HepG2 (cell line): ENCODE measurements at regions not wholly inside any gene's neighbourhood (a gene's known extent, or its start where the extent isn't known, plus 50 kb on each side); places are given as distances from the start of the nearest gene placed in this dataset.

Experiments
- ATAC-seq: fragments of 200-7000 bp; cut with Tn5 transposase; 3 replicates; pipeline ENCODE4 v1.9.1; 2020; ENCODE audit warnings: mild to moderate bottlenecking, moderate library complexity
- BruUV-seq: library from RNA; stranded (reverse); fragments of 400-500 nt; replicated peaks from 2 replicates; lab custom pipeline; 2021; lab: Mats Ljungman, UMichigan
- CTCF ChIA-PET: fragments of 300-600 bp; formaldehyde crosslinking; extraction: SDS; loops from one replicate; lab custom pipeline; 2021; ENCODE audit warnings: low total read pairs, inconsistent platforms, low intra/inter-chr PET ratio; lab: Yijun Ruan, JAX
- POLR2A ChIA-PET: fragments of 350-600 bp; sonication (Branson Sonifier 250); formaldehyde crosslinking; loops from one replicate; lab custom pipeline; 2020; ENCODE audit warnings: antibody characterized with exemption, inconsistent platforms; lab: Yijun Ruan, JAX
- DNase-seq: peaks from one replicate; pipeline ENCODE4 v3.0.0-alpha.2; 2015; ENCODE audit warnings: low spot score
- FAIRE-seq: peaks from 3 replicates; lab custom pipeline; 2011; peaks lifted over from hg19 to GRCh38; lab: Jason Lieb, UNC
- H2AFZ ChIP-seq: one replicate; pipeline ENCODE4 v1.6.1; 2011; ENCODE audit warnings: low read length, inconsistent platforms
- H3K27ac ChIP-seq: fragments of 300-600 bp; 3 replicates; pipeline ENCODE4 v1.8.0; 2011; ENCODE audit warnings: mixed run types, mild to moderate bottlenecking, mixed read lengths, low read length, inconsistent platforms; ENCODE audit not compliant: insufficient read depth; ENCODE audit errors: extremely low read length
- H3K27me3 ChIP-seq, 2 experiments: fragments of 200-600 bp in 1 of 2; 2 replicates in 1 of 2; 3 replicates in 1 of 2; pipeline versions ENCODE4 v1.6.0 to v1.8.0; 2011; ENCODE audit warnings: low read length in 2 of 2, mild to moderate bottlenecking in 2 of 2, moderate library complexity in 2 of 2, inconsistent platforms in 1 of 2; ENCODE audit not compliant: insufficient read depth in 2 of 2, control insufficient read depth in 1 of 2
- H3K36me3 ChIP-seq, 2 experiments: fragments of 200-600 bp in 1 of 2; replicated peaks in 1 of 2; 2 replicates in 1 of 2; 3 replicates in 1 of 2; pipeline versions ENCODE4 v1.5.1 to v1.8.0; 2011; ENCODE audit warnings: low read length in 2 of 2, inconsistent platforms in 1 of 2; ENCODE audit not compliant: insufficient read depth in 2 of 2, control insufficient read depth in 1 of 2
- H3K4me1 ChIP-seq: 2 replicates; pipeline ENCODE4 v1.5.1; 2012; ENCODE audit warnings: low read length, inconsistent platforms; ENCODE audit not compliant: insufficient read depth
- H3K4me2 ChIP-seq: 2 replicates; pipeline ENCODE4 v1.6.0; 2011; ENCODE audit warnings: low read depth, low read length, inconsistent platforms
- H3K4me3 ChIP-seq, 3 experiments: fragments of 200-600 bp in 1 of 3; sonication (generic), shearing (Covaris generic) in 1 of 3; replicated peaks in 1 of 3; 2 replicates each; pipeline ENCODE4 v1.5.1; 2011 to 2016; ENCODE audit warnings: low read length in 3 of 3, inconsistent platforms in 2 of 3, low read depth in 2 of 3, mild to moderate bottlenecking in 2 of 3, control low read depth in 1 of 3, mixed read lengths in 1 of 3; ENCODE audit not compliant: insufficient read depth in 1 of 3
- H3K79me2 ChIP-seq: one replicate; pipeline ENCODE4 v1.6.1; 2011; ENCODE audit warnings: low read length, inconsistent platforms; ENCODE audit not compliant: insufficient read depth
- H3K9ac ChIP-seq: 2 replicates; pipeline ENCODE4 v1.6.0; 2011; ENCODE audit warnings: mild to moderate bottlenecking, low read depth, low read length, inconsistent platforms; ENCODE audit not compliant: insufficient read depth
- H3K9me3 ChIP-seq: 2 replicates; pipeline ENCODE4 v1.5.1; 2012; ENCODE audit warnings: mild to moderate bottlenecking, low read length
- H4K20me1 ChIP-seq: 2 replicates; pipeline ENCODE4 v1.6.0; 2011; ENCODE audit warnings: inconsistent platforms, mild to moderate bottlenecking, low read length, moderate library complexity; ENCODE audit not compliant: insufficient read depth
- BORCS8-MEF2B ChIP-seq: sonication (generic); formaldehyde crosslinking; IDR thresholded peaks from 2 replicates; pipeline ENCODE4 v1.8.0; 2022; ENCODE audit warnings: mild to moderate bottlenecking, missing genetic modification reagents
- ELF3 ChIP-seq: IDR thresholded peaks from 2 replicates; pipeline ENCODE4 v1.6.1; 2016; ENCODE audit warnings: missing genetic modification reagents, missing compliant biosample characterization
- HOXA9 ChIP-seq: sonication (generic); formaldehyde crosslinking; IDR thresholded peaks from 2 replicates; pipeline ENCODE4 v1.8.1; 2022; ENCODE audit warnings: missing genetic modification reagents, mild to moderate bottlenecking, moderate library complexity, borderline replicate concordance
- KDM5A ChIP-seq: fragments of 200-600 bp; sonication (generic); IDR thresholded peaks from 2 replicates; pipeline ENCODE4 v1.7.0; 2018; ENCODE audit warnings: antibody characterized with exemption, mild to moderate bottlenecking, low read length, borderline replicate concordance
- NKX3-1 ChIP-seq: sonication (generic); formaldehyde crosslinking; IDR thresholded peaks from 2 replicates; pipeline ENCODE4 v1.5.0; 2020; ENCODE audit warnings: missing genetic modification reagents
- POLR2G ChIP-seq: fragments of 200-400 bp; formaldehyde crosslinking; IDR thresholded peaks from 2 replicates; pipeline ENCODE4 v1.6.1; 2018; ENCODE audit warnings: mild to moderate bottlenecking, low read depth, low read length, moderate library complexity
- RERE ChIP-seq: IDR thresholded peaks from 2 replicates; pipeline ENCODE4 v1.6.1; 2016; ENCODE audit warnings: low read depth, missing genetic modification reagents, missing compliant biosample characterization
- RNF2 ChIP-seq: fragments of 450-650 bp; conservative IDR thresholded peaks from 2 replicates; pipeline ENCODE4 v1.6.1; 2016; ENCODE audit warnings: low read depth
- ZC3H4 ChIP-seq: sonication (generic); formaldehyde crosslinking; IDR thresholded peaks from 2 replicates; pipeline ENCODE4 v1.4.0; 2020; ENCODE audit warnings: missing genetic modification reagents, borderline replicate concordance
- ZNF143 ChIP-seq: sonication (generic); formaldehyde crosslinking; IDR thresholded peaks from 2 replicates; pipeline ENCODE4 v1.4.0; 2020; ENCODE audit warnings: missing genetic modification reagents
- ZNF234 ChIP-seq: sonication (generic); formaldehyde crosslinking; conservative IDR thresholded peaks from 2 replicates; pipeline ENCODE4 v1.5.1; 2020; ENCODE audit warnings: mild to moderate bottlenecking, missing genetic modification reagents
- ZNF343 ChIP-seq: sonication (generic); formaldehyde crosslinking; IDR thresholded peaks from 2 replicates; pipeline ENCODE4 v1.4.0; 2020; ENCODE audit warnings: mild to moderate bottlenecking, missing genetic modification reagents
- ZNF543 ChIP-seq: sonication (generic); formaldehyde crosslinking; IDR thresholded peaks from 2 replicates; pipeline ENCODE4 v1.4.0; 2020; ENCODE audit warnings: mild to moderate bottlenecking, missing genetic modification reagents
- ZNF678 ChIP-seq: sonication (generic); formaldehyde crosslinking; IDR thresholded peaks from 2 replicates; pipeline ENCODE4 v1.4.0; 2020; ENCODE audit warnings: mild to moderate bottlenecking, missing genetic modification reagents
- WGBS: methylation state at CpG from one replicate; pipeline ENCODE4 v1.1.6; 2017; ENCODE audit warnings: low lambda C conversion rate; 5-methylcytosine and 5-hydroxymethylcytosine counted together
- in situ Hi-C: cut with HindIII; loops from 2 replicates; pipeline ENCODE4 v1.10.0; 2017; ENCODE audit warnings: low pct_unique_long_range_greater_than_20kb; ENCODE audit not compliant: extremely low pct_ligation_motif_present
- intact Hi-C: fragments of 100-400 bp; cut with micrococcal nuclease; formaldehyde crosslinking; loops from one replicate; pipeline ENCODE4 v1.10.0; 2022; ENCODE audit not compliant: unreplicated experiment
- TF ChIP-seq, protein P1 (sequence below): sonication (generic); formaldehyde crosslinking; IDR thresholded peaks from 2 replicates; pipeline ENCODE4 v1.5.0; 2020; ENCODE audit warnings: mild to moderate bottlenecking, missing genetic modification reagents, moderate library complexity

DNA sequence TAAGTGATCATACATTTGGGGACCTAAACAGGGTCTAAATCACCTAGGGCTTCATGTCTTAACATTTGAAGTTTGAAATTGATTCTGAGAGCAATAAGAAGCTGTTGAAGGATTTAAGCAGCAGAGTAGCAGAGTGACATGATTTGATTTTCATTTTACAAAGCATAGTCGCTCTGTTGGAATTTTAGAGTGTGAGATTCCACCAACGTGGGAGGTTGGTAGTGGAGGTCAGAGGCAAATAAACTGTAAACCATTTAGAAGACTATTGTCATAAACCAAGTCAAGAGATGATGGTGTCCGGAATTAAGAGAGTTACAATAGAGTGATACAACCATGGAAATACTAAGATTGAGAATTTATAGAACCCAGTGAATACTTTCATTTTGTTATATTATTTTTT, 52.7 kb upstream of the ZDHHC17 start:
- Histone ChIP-seq H3K4me2 (no peak overlapping the region), H3K4me3 (no peak overlapping the region), H3K4me1 (no peaks in the 10 kb centered on the region), H3K27me3 (no peaks in the 10 kb centered on the region), H3K9me3 (no peaks in the 10 kb centered on the region), H3K9ac (no peak overlapping the region), H3K79me2 (no peaks in the 10 kb centered on the region), H3K36me3 (no peaks in the 10 kb centered on the region), H3K27ac (no peak overlapping the region), H2AFZ (no peak overlapping the region), H4K20me1 (no peaks in the 10 kb centered on the region)
- no peak for DNase-seq
- no peak for ATAC-seq
- intact Hi-C loops = no loop called here
- whole genome bisulfite sequencing = 15% methylated on average over 3 of the region's 3 CpGs
- in situ Hi-C loops = no loop called here
- TF ChIP-seq ZNF678 (no peak), ELF3 (CRISPR knock-in tag) (no peak), RNF2 (no peak), ZNF543 (CRISPR knock-in tag) (no peak), KDM5A (no peak), BORCS8-MEF2B (CRISPR knock-in tag) (no peak), NKX3-1 (CRISPR knock-in tag) (no peak), POLR2G (no peak), ZNF343 (CRISPR knock-in tag) (no peak), HOXA9 (CRISPR knock-in tag) (no peak), ZNF143 (CRISPR knock-in tag) (no peak), ZNF234 (CRISPR knock-in tag) (no peak)
- FAIRE-seq = no peak
- POLR2A ChIA-PET = no interaction called here
- CTCF ChIA-PET = no interaction called here
- no TSS peak for BruUV-seq

DNA sequence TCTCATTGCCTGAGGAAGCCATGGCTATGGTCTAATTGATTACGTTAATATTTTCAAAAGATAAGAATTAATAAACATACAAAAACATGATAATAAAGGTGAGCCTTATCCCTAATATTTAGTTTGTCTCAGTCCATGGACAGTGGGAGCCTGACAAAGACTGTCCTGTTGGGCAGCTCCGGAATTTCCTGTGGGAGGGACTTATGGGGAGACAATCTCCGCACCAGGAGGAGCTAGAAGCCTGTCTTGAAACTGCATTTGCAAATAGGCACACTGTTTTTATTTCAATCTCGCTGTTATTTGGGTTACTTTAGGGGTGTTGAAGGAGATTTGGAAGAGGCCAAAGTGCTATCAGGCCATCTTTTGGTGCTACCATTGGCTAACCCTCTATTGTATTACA, 50.8 kb upstream of the ZDHHC17 start:
- POLR2A ChIA-PET = no interaction called here
- Histone ChIP-seq H3K4me2 (peak overlapping the region; percentile 41), H3K9me3 (no peaks in the 10 kb centered on the region), H3K4me3 (no peak overlapping the region), H2AFZ (no peak overlapping the region), H3K9ac (no peak overlapping the region), H3K27ac (no peak overlapping the region), H3K27me3 (no peaks in the 10 kb centered on the region), H4K20me1 (no peaks in the 10 kb centered on the region), H3K4me1 (no peaks in the 10 kb centered on the region), H3K79me2 (no peaks in the 10 kb centered on the region), H3K36me3 (no peaks in the 10 kb centered on the region)
- DNase-seq (peak; percentile 16), FAIRE-seq (no peak), ATAC-seq (peak; percentile 78)
- BruUV-seq = no TSS peak
- TF ChIP-seq, protein P1, sequence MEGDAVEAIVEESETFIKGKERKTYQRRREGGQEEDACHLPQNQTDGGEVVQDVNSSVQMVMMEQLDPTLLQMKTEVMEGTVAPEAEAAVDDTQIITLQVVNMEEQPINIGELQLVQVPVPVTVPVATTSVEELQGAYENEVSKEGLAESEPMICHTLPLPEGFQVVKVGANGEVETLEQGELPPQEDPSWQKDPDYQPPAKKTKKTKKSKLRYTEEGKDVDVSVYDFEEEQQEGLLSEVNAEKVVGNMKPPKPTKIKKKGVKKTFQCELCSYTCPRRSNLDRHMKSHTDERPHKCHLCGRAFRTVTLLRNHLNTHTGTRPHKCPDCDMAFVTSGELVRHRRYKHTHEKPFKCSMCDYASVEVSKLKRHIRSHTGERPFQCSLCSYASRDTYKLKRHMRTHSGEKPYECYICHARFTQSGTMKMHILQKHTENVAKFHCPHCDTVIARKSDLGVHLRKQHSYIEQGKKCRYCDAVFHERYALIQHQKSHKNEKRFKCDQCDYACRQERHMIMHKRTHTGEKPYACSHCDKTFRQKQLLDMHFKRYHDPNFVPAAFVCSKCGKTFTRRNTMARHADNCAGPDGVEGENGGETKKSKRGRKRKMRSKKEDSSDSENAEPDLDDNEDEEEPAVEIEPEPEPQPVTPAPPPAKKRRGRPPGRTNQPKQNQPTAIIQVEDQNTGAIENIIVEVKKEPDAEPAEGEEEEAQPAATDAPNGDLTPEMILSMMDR = peak; percentile 19; the same call in 1 of the 2 replicates
- no peak for TF ChIP-seq RERE
- TF ChIP-seq ZC3H4 (CRISPR knock-in tag) = no peak
- CTCF ChIA-PET = no interaction called here
- intact Hi-C loops = no loop called here
- in situ Hi-C loops = no loop called here
- WGBS = 17% methylated on average over 4 of the region's 4 CpGs
